Endometrial microvascular endothelial cells (primary cell): ENCODE measurements at regions not wholly inside any gene's neighbourhood (a gene's known extent, or its start where the extent isn't known, plus 50 kb on each side); places are given as distances from the start of the nearest gene placed in this dataset.
"Not testable (repeated sequence)": the region's sequence is repeated elsewhere in the genome, so short reads cannot be mapped to it uniquely, and the experiment has no call there.

Experiments used
- in situ Hi-C: cut with HindIII; loops from 2 replicates; pipeline ENCODE4 v1.10.0; 2017; ENCODE audit warnings: low sequenced_read_pairs, low pct_unique_long_range_greater_than_20kb; ENCODE audit errors: inconsistent ontology term

- in situ Hi-C loops, result no loop called here
Measured at GRCh38 chr2:150099805-150100204, 387.7 kb downstream of the RND3 start.

GRCh38 chr2:150097901-150098531, 389.5 kb downstream of the RND3 start:
- in situ Hi-C loops, result no loop called here

GRCh38 chr2:150097402-150097801, 390.1 kb downstream of the RND3 start:
- in situ Hi-C loops, result no loop called here

GRCh38 chr2:150095361-150096095, 391.9 kb downstream of the RND3 start:
- in situ Hi-C loops, result no loop called here

- in situ Hi-C loops, result no loop called here
Measured at GRCh38 chr2:150091846-150092245, 395.6 kb downstream of the RND3 start.

- in situ Hi-C loops, result no loop called here
Measured at GRCh38 chr2:150090031-150090430, 397.4 kb downstream of the RND3 start.

- in situ Hi-C loops, result no loop called here
Measured at GRCh38 chr2:150088538-150088937, 398.9 kb downstream of the RND3 start.

GRCh38 chr2:150085478-150085877, 402.0 kb downstream of the RND3 start:
- in situ Hi-C loops, result no loop called here

- in situ Hi-C loops, result no loop called here
Measured at GRCh38 chr2:150081775-150082481, 405.5 kb downstream of the RND3 start.

GRCh38 chr2:150076281-150076680, 411.2 kb downstream of the RND3 start:
- in situ Hi-C loops, result no loop called here

- in situ Hi-C loops, result no loop called here
Measured at GRCh38 chr2:150075831-150076230, 411.6 kb downstream of the RND3 start.

GRCh38 chr2:150066490-150066889, 421.0 kb downstream of the RND3 start:
- in situ Hi-C loops, result no loop called here

GRCh38 chr2:150063931-150064548, 423.4 kb downstream of the RND3 start:
- in situ Hi-C loops, result no loop called here

- in situ Hi-C loops, result no loop called here
Measured at GRCh38 chr2:150063432-150063889, 424.0 kb downstream of the RND3 start.

GRCh38 chr2:150062416-150062815, 425.1 kb downstream of the RND3 start:
- in situ Hi-C loops, result no loop called here

- in situ Hi-C loops, result no loop called here
Measured at GRCh38 chr2:150060341-150060740, 427.1 kb downstream of the RND3 start.

- in situ Hi-C loops, result not testable (repeated sequence)
Measured at GRCh38 chr2:150059676-150060075, 427.8 kb downstream of the RND3 start.

- in situ Hi-C loops, result no loop called here
Measured at GRCh38 chr2:150052457-150052856, 435.0 kb downstream of the RND3 start.

- in situ Hi-C loops, result no loop called here
Measured at GRCh38 chr2:150051004-150051403, 436.5 kb downstream of the RND3 start.

GRCh38 chr2:150050036-150050435, 437.4 kb downstream of the RND3 start:
- in situ Hi-C loops, result no loop called here
